Heart right ventricle (tissue), 16 donors: ENCODE measurements at regions not wholly inside any gene's neighbourhood (a gene's known extent, or its start where the extent isn't known, plus 50 kb on each side); places are given as distances from the start of the nearest gene placed in this dataset.
"Not testable (repeated sequence)": the region's sequence is repeated elsewhere in the genome, so short reads cannot be mapped to it uniquely, and the experiment has no call there.

ENCODE experiments used
- ATAC-seq, 8 donors: fragments of 200-7000 bp; cut with Tn5 transposase; one replicate each; pipeline ENCODE4 v1.9.1; 2020; ENCODE audit warnings: mild to moderate bottlenecking in 8 of 8, moderate library complexity in 8 of 8, moderate number of reproducible peaks in 1 of 8
- DNase-seq, 2 donors: peaks; one replicate each; pipeline ENCODE4 v3.0.0-alpha.2; 2020
- H3K27ac ChIP-seq, 10 donors: fragments of 200-600 bp; sonication (generic) in 2 of 10; one replicate each; pipeline versions ENCODE4 v1.5.0 to v1.8.0; 2020 to 2022; ENCODE audit warnings: mild to moderate bottlenecking in 3 of 10
- H3K27me3 ChIP-seq, 7 donors: fragments of 200-600 bp; one replicate each; pipeline ENCODE4 v1.8.0; 2021 to 2022; ENCODE audit warnings: mild to moderate bottlenecking in 2 of 7
- H3K36me3 ChIP-seq, 9 donors: fragments of 200-600 bp; sonication (generic) in 1 of 9; one replicate each; pipeline versions ENCODE4 v1.5.0 to v1.8.0; 2020 to 2022; ENCODE audit warnings: mild to moderate bottlenecking in 2 of 9
- H3K4me1 ChIP-seq, 9 donors: fragments of 200-600 bp; sonication (generic) in 1 of 9; one replicate each; pipeline versions ENCODE4 v1.5.0 to v1.8.0; 2020 to 2022; ENCODE audit warnings: mild to moderate bottlenecking in 4 of 9
- H3K4me3 ChIP-seq, 10 donors: fragments of 200-600 bp; sonication (generic) in 2 of 10; one replicate each; pipeline versions ENCODE4 v1.5.0 to v1.8.0; 2020 to 2022; ENCODE audit warnings: mild to moderate bottlenecking in 7 of 10, moderate library complexity in 2 of 10
- H3K9me3 ChIP-seq, 11 donors: fragments of 200-600 bp in 10 of 11; sonication (generic) in 2 of 11; one replicate each; pipeline versions ENCODE4 v1.5.0 to v1.8.0; 2013 to 2022; ENCODE audit warnings: mild to moderate bottlenecking in 2 of 11, control low read depth in 1 of 11, moderate library complexity in 1 of 11
- WGBS, 2 donors: extraction: QIAGEN DNeasy Blood & Tissue Kit; methylation state at CpG; one replicate each; pipeline ENCODE4 v1.1.7; 2013; ENCODE audit warnings: inconsistent platforms in 1 of 2; 5-methylcytosine and 5-hydroxymethylcytosine counted together
- intact Hi-C, 10 donors: fragments of 100-400 bp; cut with DNase I; formaldehyde crosslinking; loops; one replicate each; pipeline versions ENCODE4 v1.11.1 to v1.14.2; 2022
- TF ChIP-seq, protein P1 (sequence below), 9 donors: fragments of 200-600 bp; sonication (generic) in 2 of 9; IDR thresholded peaks; one replicate each; pipeline versions ENCODE4 v1.5.0 to v1.8.0; 2021 to 2022; ENCODE audit warnings: antibody characterized with exemption in 9 of 9, mild to moderate bottlenecking in 5 of 9, moderate library complexity in 1 of 9
- donor health status: Arrhythmogenic right ventricular cardiomyopathy.
- donor health status: ischemic (EF 13 %, LVEDD 7.1; RV severe dilation, severe dysfunction).
- donor health status: healthy with polysubstance abuse.
- donor health status: DM: no; HTN: yes; CAD: no.
- donor health status: DM: no; HTN: no; CAD: no.
- donor health status: ischemic (EF 25% LVEDD 6.9; RV normal size, moderate dysfunction).
- donor health status: ischemic (EF 25% LVEDD 5.7; RV mildly dilated, moderate dysfunction).
- donor health status: healthy.
- donor health status: DM: yes; HTN: yes; CAD: no.
- donor health status: Ischemic cardiomyopathy.
- donor health status: ischemic (EF 35%, LVEDD 5.7; RV mildly dilated, moderate dysfunction).
- donor health status: nonischemic (EF 11% LVEDD 7.7; RV severe dilation, severe dysfunction).
- donor health status: DM: yes; HTN: yes; CAD: no.
- donor health status: PGD.
- donor health status: ischemic (EF 29% LVEDD 5.4; RV normal size, mild dysfunction).
- donor health status: nonischemic (EF 23%, LVEDD 6.1; RV moderate dilation, normal function).

DNA sequence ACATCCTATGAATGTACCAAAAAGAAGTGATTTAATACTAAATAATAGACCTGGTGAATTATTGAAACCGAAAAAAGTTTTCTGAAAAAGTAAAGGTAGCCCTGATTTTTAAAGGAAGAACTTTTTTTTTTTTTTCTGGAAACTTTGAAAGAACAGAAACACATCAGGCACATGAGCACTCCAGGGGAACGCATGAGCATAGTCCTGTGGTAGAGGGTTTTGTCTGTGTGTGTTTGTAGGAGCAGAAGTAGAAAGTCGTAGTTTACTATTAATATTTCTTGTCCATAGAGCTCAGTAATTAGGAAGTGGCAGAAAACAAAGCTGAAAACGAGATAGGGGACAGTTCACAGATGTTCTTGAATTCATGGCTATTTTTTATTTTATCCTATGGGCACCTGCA is 1175.9 kb upstream of the B3GALT2 start:
- intact Hi-C loops = no loop called here
- Histone ChIP-seq H3K4me1 (peaks cover 0 to 4% (median 0%) of the 10 kb centered on the region in 9 donors), H3K27me3 (no peaks in the 10 kb centered on the region), H3K4me3 (no peak overlapping the region), H3K9me3 (no peaks in the 10 kb centered on the region), H3K36me3 (no peaks in the 10 kb centered on the region), H3K27ac (peak overlapping the region in 2 of 10 donors; percentile 24 to 36)
- ATAC-seq (peak in 1 of 8 donors; percentile 56), DNase-seq (no peak)
- TF ChIP-seq, protein P1, sequence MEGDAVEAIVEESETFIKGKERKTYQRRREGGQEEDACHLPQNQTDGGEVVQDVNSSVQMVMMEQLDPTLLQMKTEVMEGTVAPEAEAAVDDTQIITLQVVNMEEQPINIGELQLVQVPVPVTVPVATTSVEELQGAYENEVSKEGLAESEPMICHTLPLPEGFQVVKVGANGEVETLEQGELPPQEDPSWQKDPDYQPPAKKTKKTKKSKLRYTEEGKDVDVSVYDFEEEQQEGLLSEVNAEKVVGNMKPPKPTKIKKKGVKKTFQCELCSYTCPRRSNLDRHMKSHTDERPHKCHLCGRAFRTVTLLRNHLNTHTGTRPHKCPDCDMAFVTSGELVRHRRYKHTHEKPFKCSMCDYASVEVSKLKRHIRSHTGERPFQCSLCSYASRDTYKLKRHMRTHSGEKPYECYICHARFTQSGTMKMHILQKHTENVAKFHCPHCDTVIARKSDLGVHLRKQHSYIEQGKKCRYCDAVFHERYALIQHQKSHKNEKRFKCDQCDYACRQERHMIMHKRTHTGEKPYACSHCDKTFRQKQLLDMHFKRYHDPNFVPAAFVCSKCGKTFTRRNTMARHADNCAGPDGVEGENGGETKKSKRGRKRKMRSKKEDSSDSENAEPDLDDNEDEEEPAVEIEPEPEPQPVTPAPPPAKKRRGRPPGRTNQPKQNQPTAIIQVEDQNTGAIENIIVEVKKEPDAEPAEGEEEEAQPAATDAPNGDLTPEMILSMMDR (IDR thresholded peaks at IDR 0.05) = no peak
- WGBS, 2 donors = 25 to 31% methylated on average over 4 of the region's 4 CpGs

DNA sequence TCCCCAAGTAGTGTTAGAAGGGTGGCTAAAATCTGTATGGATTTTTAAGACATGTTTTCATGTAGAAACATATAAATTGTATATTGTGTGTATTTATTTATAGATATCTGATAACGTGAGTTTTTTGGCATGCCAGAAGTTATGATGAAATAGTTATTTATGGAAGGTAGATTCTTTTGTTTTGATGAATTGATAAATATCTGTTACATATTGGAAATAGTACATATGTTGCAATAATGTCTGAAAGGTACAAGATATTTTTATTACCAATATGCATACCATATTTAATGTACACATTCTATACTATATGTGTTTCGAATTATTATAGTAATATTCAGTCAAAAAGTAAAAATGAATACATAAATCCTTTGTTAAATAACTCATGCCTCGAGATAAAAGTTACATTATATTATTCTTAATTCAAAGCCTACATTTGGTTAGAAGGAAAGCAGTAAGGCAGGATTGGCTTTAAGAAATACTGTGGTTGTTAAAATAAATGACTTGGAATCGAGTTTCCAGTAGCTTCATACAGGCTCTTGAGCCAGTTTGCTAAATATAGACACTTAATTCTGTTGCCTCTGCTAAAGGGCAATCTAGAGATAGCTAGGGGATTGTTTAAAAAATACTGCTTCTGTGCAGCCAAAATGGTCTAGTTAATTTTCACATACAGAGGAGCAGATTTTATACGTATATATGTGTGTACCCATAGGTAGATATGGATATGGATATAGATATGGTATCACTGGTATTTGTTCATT is 1175.1 kb upstream of the B3GALT2 start:
- Histone ChIP-seq H3K4me1 (peaks cover 0 to 4% (median 0%) of the 10 kb centered on the region in 9 donors), H3K4me3 (no peak overlapping the region), H3K27me3 (no peaks in the 10 kb centered on the region), H3K36me3 (no peaks in the 10 kb centered on the region), H3K9me3 (no peaks in the 10 kb centered on the region), H3K27ac (peak overlapping the region in 3 of 10 donors; percentile 24 to 36 (median 25))
- TF ChIP-seq, protein P1 (IDR thresholded peaks at IDR 0.05) = no peak
- 36 to 39% methylated on average over 5 of the region's 5 CpGs for WGBS, 2 donors
- ATAC-seq (peak in 4 of 8 donors; percentile 53 to 88 (median 73)), DNase-seq (no peak)
- intact Hi-C loops = no loop called here

DNA sequence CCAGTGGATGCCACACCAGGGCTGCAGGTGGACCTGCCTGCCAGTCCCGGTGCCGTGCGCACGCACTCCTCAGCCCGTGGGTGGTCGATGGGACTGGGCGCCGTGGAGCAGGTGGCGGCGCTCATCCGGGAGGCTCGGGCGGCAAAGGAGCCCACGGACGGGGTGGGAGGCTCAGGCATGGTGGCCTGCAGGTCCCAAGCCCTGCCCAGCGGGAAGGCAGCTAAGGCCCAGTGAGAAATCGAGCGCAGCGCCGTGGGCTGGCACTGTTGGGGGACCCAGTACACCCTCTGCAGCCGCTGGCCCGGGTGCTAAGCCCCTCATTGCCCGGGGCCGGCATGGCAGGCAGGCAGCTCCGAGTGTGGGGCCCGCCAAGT is 1171.8 kb upstream of the B3GALT2 start:
- H3K4me1 ChIP-seq = peaks cover 0 to 4% (median 0%) of the 10 kb centered on the region in 9 donors
- intact Hi-C loops = no loop called here
- TF ChIP-seq, protein P1 (IDR thresholded peaks at IDR 0.05) = no peak
- no peaks in the 10 kb centered on the region for H3K27me3 ChIP-seq
- no peak overlapping the region for H3K27ac ChIP-seq
- peaks cover 0 to 4% (median 0%) of the 10 kb centered on the region in 11 donors for H3K9me3 ChIP-seq
- DNase-seq (no peak), ATAC-seq (no peak)
- no peaks in the 10 kb centered on the region for H3K36me3 ChIP-seq
- WGBS, 2 donors = 96 to 97% methylated on average over 26 of the region's 26 CpGs
- no peak overlapping the region for H3K4me3 ChIP-seq

DNA sequence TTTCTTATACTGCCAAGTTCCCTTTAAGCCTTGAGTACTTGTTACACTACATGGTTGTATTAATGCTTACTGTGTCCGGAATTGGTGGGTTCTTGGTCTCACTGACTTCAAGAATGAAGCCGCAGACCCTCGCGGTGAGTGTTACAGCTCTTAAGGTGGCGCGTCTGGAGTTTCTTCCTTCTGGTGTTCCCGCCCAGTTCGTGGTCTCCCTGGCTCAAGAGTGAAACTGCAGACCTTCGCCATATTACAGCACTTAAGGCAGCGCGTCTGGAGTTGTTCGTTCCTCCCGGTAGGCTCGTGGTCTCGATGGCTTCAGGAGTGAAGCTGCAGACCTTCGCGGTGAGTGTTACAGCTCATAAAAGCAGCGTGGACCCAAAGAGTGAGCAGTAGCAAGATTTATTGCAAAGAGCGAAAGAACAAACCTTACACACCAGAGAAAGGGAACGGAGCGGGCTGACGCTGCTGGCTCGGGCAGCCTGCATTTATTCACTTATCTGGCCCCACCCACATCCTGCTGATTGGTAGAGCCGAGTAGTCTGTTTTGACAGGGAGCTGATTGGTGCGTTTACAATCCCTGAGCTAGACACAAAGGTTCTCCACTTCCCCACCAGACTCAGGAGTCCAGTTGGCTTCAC is 1171.3 kb upstream of the B3GALT2 start:
- H3K36me3 ChIP-seq, H3K4me1 ChIP-seq, H3K27ac ChIP-seq, DNase-seq, H3K27me3 ChIP-seq, H3K4me3 ChIP-seq, intact Hi-C loops, H3K9me3 ChIP-seq, ATAC-seq: not testable (repeated sequence)
- 87 to 94% methylated on average over 25 of the region's 25 CpGs for WGBS, 2 donors
